ENCODE measurements at regions not wholly inside any gene's neighbourhood (a gene's known extent, or its start where the extent isn't known, plus 50 kb on each side); places are given as distances from the start of the nearest gene placed in this dataset.
A peak's percentile ranks its signal among the peaks of the same experiment; 100 is the strongest.

GRCh38 chr2:164015328-164016123, 279.7 kb upstream of the FIGN start:
- Histone ChIP-seq H3K36me3 (ENCODE audit: control insufficient read depth in 2 of 4, insufficient read depth in 4 of 4, low read length in 3 of 4) (no peaks in the 10 kb centered on the region), H3K14ac (ENCODE audit: insufficient read length) (no peak overlapping the region), H4K20me1 (replicated peaks in 1 of 2; ENCODE audit: control insufficient read depth in 1 of 2, insufficient read depth in 2 of 2, low read length in 2 of 2) (no peaks in the 10 kb centered on the region), H3K4me3 (ENCODE audit: extremely low read depth in 1 of 4, insufficient read depth in 2 of 4, low read depth in 3 of 4, low read length in 4 of 4) (no peak overlapping the region), H4K91ac (replicated peaks; ENCODE audit: insufficient read length, low read length) (no peak overlapping the region), H3K56ac (replicated peaks; ENCODE audit: insufficient read length, low read depth, low read length) (no peak overlapping the region), H4K5ac (ENCODE audit: insufficient read length, low read depth, low read length) (no peak overlapping the region), H2BK12ac (ENCODE audit: low read depth, low read length) (peak overlapping the region; percentile 53; the same call in 1 of the 2 replicates), H3K9ac (replicated peaks in 1 of 4; ENCODE audit: extremely low read depth in 1 of 4, low read depth in 3 of 4, low read length in 3 of 4) (no peak overlapping the region), H3K23ac (ENCODE audit: insufficient read length) (no peak overlapping the region), H2AFZ (ENCODE audit: low read length) (peak overlapping the region; percentile 86), H2BK120ac (replicated peaks; ENCODE audit: low read depth, low read length) (no peak overlapping the region), H3K79me1 (ENCODE audit: low read depth, low read length) (no peaks in the 10 kb centered on the region), H3K18ac (ENCODE audit: extremely low read depth, low read length) (0 out of 2 replicates have a peak overlapping the region, but pooled peaks have one; percentile 6), H3K4me1 (replicated peaks in 1 of 4; ENCODE audit: control insufficient read depth in 3 of 4, insufficient read depth in 4 of 4, low read length in 3 of 4) (peaks cover 0 to 4% (median 1%) of the 10 kb centered on the region in 4 experiments; a peak in 3 of 7 replicates), H3K4me2 (ENCODE audit: insufficient read depth in 1 of 2, low read depth in 2 of 2, low read length in 2 of 2) (no peak overlapping the region), H3K4ac (replicated peaks; ENCODE audit: insufficient read length, low read depth, low read length) (no peak overlapping the region), H2BK5ac (ENCODE audit: low read depth, low read length) (no peak overlapping the region), H3K9me3 (ENCODE audit: insufficient read depth in 2 of 2, low read depth in 1 of 2, low read length in 1 of 2) (no peaks in the 10 kb centered on the region), H2BK20ac (ENCODE audit: low read length) (no peak overlapping the region), H3K27ac (ENCODE audit: low read depth, low read length) (no peak overlapping the region), H3K23me2 (ENCODE audit: low read depth, low read length) (no peaks in the 10 kb centered on the region), H2BK15ac (ENCODE audit: low read length) (no peak overlapping the region), H3K79me2 (ENCODE audit: control insufficient read depth in 1 of 2, insufficient read depth in 2 of 2, low read length in 2 of 2) (no peaks in the 10 kb centered on the region), H4K8ac (ENCODE audit: extremely low read depth, insufficient read depth, low read length) (no peak overlapping the region), H3K27me3 (replicated peaks in 1 of 4; ENCODE audit: control insufficient read depth in 3 of 4, extremely low read depth in 1 of 4, insufficient read depth in 3 of 4, low read length in 3 of 4) (no peaks in the 10 kb centered on the region), H2AK5ac (ENCODE audit: low read depth, low read length) (no peak overlapping the region)
- no peak for DNase-seq (ENCODE audit: low read depth in 1 of 2, low spot score in 2 of 2)
- CTCF ChIA-PET (ENCODE audit: partially characterized antibody), result interaction anchor here (1.4 to 1.6 kb wide), 2 partner anchors 46 to 848 kb away, joined by 3 to 7 read pairs; no protein-coding TSS in a partner anchor
- TF ChIP-seq RFX5 (IDR thresholded peaks at IDR 0.05; ENCODE audit: borderline replicate concordance, low read depth, low read length) (no peak), SAP30 (IDR thresholded peaks at IDR 0.05; ENCODE audit: insufficient read depth, insufficient replicate concordance, low read length) (no peak), TEAD4 (IDR thresholded peaks at IDR 0.05; ENCODE audit: low read depth, low read length) (no peak), CBX5 (IDR thresholded peaks at IDR 0.05; ENCODE audit: low read depth, low read length) (no peak), SP2 (IDR thresholded peaks at IDR 0.05; ENCODE audit: low read length) (no peak)
- FAIRE-seq, result no peak
- WGBS, 2 experiments (ENCODE audit: extremely low coverage in 1 of 2, insufficient coverage in 1 of 2, insufficient read length in 1 of 2, insufficient replicate concordance in 2 of 2, low coverage in 1 of 2, low lambda C conversion rate in 2 of 2, missing lambda C conversion rate in 1 of 2), result 92% methylated on average over 12 of the region's 12 CpGs; no CpG with 5 or more reads in 1 of the 2 experiments
- POLR2A ChIA-PET (ENCODE audit: partially characterized antibody), result no interaction called here

Data from H1 (cell line).